HCT116 (cell line): ENCODE measurements at regions not wholly inside any gene's neighbourhood (a gene's known extent, or its start where the extent isn't known, plus 50 kb on each side); places are given as distances from the start of the nearest gene placed in this dataset.
A peak's percentile ranks its signal among the peaks of the same experiment; 100 is the strongest.

Source experiments
- CTCF ChIP-seq, 3 experiments: fragments of 200-600 bp in 1 of 3; sonication (generic) in 1 of 3; IDR thresholded peaks in 2 of 3; conservative IDR thresholded peaks in 1 of 3; 2 replicates each; pipeline ENCODE4 v1.5.1; 2012 to 2017; ENCODE audit warnings: low read depth in 2 of 3, low read length in 2 of 3, antibody characterized with exemption in 1 of 3, borderline replicate concordance in 1 of 3, control low read depth in 1 of 3, mild to moderate bottlenecking in 1 of 3, mixed read lengths in 1 of 3, mixed run types in 1 of 3, moderate library complexity in 1 of 3; ENCODE audit not compliant: insufficient read depth in 1 of 3
- RAD21 ChIP-seq: IDR thresholded peaks from 2 replicates; pipeline ENCODE4 v1.6.1; 2012; ENCODE audit warnings: low read depth, mild to moderate bottlenecking
- SRF ChIP-seq: IDR thresholded peaks from 2 replicates; pipeline ENCODE4 v1.6.1; 2012; ENCODE audit warnings: low read depth

- TF ChIP-seq SRF: no peak
- TF ChIP-seq CTCF (IDR thresholded peaks at IDR 0.05 in 2 of 3, conservative IDR thresholded peaks at IDR 0.05 in 1 of 3; ENCODE audit: borderline replicate concordance in 1 of 3, insufficient read depth in 1 of 3, low read depth in 2 of 3, low read length in 2 of 3): 0 out of 6 replicates have a peak, but pooled peaks of 1 of the 3 experiments have one; percentile 17
- no peak for TF ChIP-seq RAD21
These were observed 120.0 kb upstream of the TAB2 start for GRCh38 chr6:149197482-149197881.
